H9 (cell line): ENCODE measurements at regions not wholly inside any gene's neighbourhood (a gene's known extent, or its start where the extent isn't known, plus 50 kb on each side); places are given as distances from the start of the nearest gene placed in this dataset.

Source experiments
- DNase-seq: peaks from one replicate; pipeline ENCODE4 v3.0.0-alpha.2; 2017
- H2AFZ ChIP-seq: one replicate; pipeline ENCODE4 v1.6.1; 2013; ENCODE audit warnings: mild to moderate bottlenecking, low read length, control low read depth, moderate library complexity
- H2AK5ac ChIP-seq: 2 replicates; pipeline ENCODE4 v1.6.1; 2013; ENCODE audit warnings: low read length, control low read depth, mixed read lengths; ENCODE audit not compliant: insufficient read length
- H2BK120ac ChIP-seq: one replicate; pipeline ENCODE4 v1.6.1; 2013; ENCODE audit warnings: low read depth, mild to moderate bottlenecking, low read length, control low read depth, inconsistent platforms; ENCODE audit not compliant: poor library complexity, severe bottlenecking
- H2BK12ac ChIP-seq: 2 replicates; pipeline ENCODE4 v1.6.1; 2013; ENCODE audit warnings: low read length, control low read depth, mixed read lengths, low read depth; ENCODE audit not compliant: insufficient read length
- H2BK15ac ChIP-seq: 2 replicates; pipeline ENCODE4 v1.6.1; 2013; ENCODE audit warnings: low read depth, low read length, control low read depth
- H2BK20ac ChIP-seq: one replicate; pipeline ENCODE4 v1.6.1; 2013; ENCODE audit warnings: low read depth, mild to moderate bottlenecking, low read length, control low read depth, inconsistent platforms; ENCODE audit not compliant: poor library complexity, severe bottlenecking
- H2BK5ac ChIP-seq: 2 replicates; pipeline ENCODE4 v1.6.1; 2013; ENCODE audit warnings: low read length, control low read depth, mixed read lengths; ENCODE audit not compliant: insufficient read length
- H3K14ac ChIP-seq: 2 replicates; pipeline ENCODE4 v1.6.1; 2013; ENCODE audit warnings: low read length, control low read depth; ENCODE audit not compliant: insufficient read depth
- H3K18ac ChIP-seq: 2 replicates; pipeline ENCODE4 v1.6.1; 2013; ENCODE audit warnings: low read depth, mild to moderate bottlenecking, mixed read lengths, low read length, control low read depth; ENCODE audit not compliant: insufficient read length
- H3K23ac ChIP-seq: 2 replicates; pipeline ENCODE4 v1.6.1; 2013; ENCODE audit warnings: low read length, control low read depth, mixed read lengths, low read depth; ENCODE audit not compliant: insufficient read length
- H3K23me2 ChIP-seq: 2 replicates; pipeline ENCODE4 v1.6.1; 2013; ENCODE audit warnings: low read depth, mild to moderate bottlenecking, mixed read lengths, low read length, control low read depth; ENCODE audit not compliant: insufficient read length, poor library complexity, severe bottlenecking
- H3K27ac ChIP-seq: 2 replicates; pipeline ENCODE4 v1.5.1; 2013; ENCODE audit warnings: low read length, control low read depth, mixed read lengths, low read depth; ENCODE audit not compliant: insufficient read length
- H3K27me3 ChIP-seq: 2 replicates; pipeline ENCODE4 v1.6.1; 2013; ENCODE audit warnings: low read length, control low read depth, inconsistent platforms; ENCODE audit not compliant: insufficient read depth
- H3K4ac ChIP-seq: 2 replicates; pipeline ENCODE4 v1.6.1; 2013; ENCODE audit warnings: low read depth, mild to moderate bottlenecking, control low read depth, inconsistent platforms, low read length, moderate library complexity
- H3K4me1 ChIP-seq: 2 replicates; pipeline ENCODE4 v1.6.1; 2013; ENCODE audit warnings: low read length, control low read depth, inconsistent platforms; ENCODE audit not compliant: insufficient read depth
- H3K4me2 ChIP-seq: 2 replicates; pipeline ENCODE4 v1.6.1; 2013; ENCODE audit warnings: low read length, control low read depth, mixed read lengths; ENCODE audit not compliant: insufficient read length, insufficient read depth
- H3K56ac ChIP-seq: 2 replicates; pipeline ENCODE4 v1.6.1; 2013; ENCODE audit warnings: low read depth, mild to moderate bottlenecking, mixed read lengths, low read length, control low read depth; ENCODE audit not compliant: insufficient read length
- H3K79me1 ChIP-seq: 2 replicates; pipeline ENCODE4 v1.6.1; 2013; ENCODE audit warnings: low read depth, mild to moderate bottlenecking, moderate library complexity, low read length, control low read depth, inconsistent platforms; ENCODE audit not compliant: insufficient read depth, poor library complexity, severe bottlenecking
- H3K79me2 ChIP-seq: 2 replicates; pipeline ENCODE4 v1.6.1; 2013; ENCODE audit warnings: low read length, control low read depth, inconsistent platforms; ENCODE audit not compliant: insufficient read depth
- H3K9ac ChIP-seq: 2 replicates; pipeline ENCODE4 v1.6.1; 2013; ENCODE audit warnings: low read length, control low read depth, mixed read lengths; ENCODE audit not compliant: insufficient read length; ENCODE audit errors: extremely low read depth
- H3K9me3 ChIP-seq: one replicate; pipeline ENCODE4 v1.6.1; 2013; ENCODE audit warnings: low read depth, low read length, inconsistent platforms; ENCODE audit not compliant: control insufficient read depth
- H3T11ph ChIP-seq: one replicate; pipeline ENCODE4 v1.6.1; 2013; ENCODE audit warnings: mild to moderate bottlenecking, low read length, control low read depth, inconsistent platforms
- H4K20me1 ChIP-seq: one replicate; pipeline ENCODE4 v1.6.1; 2013; ENCODE audit not compliant: control insufficient read depth, insufficient read length, insufficient read depth
- H4K5ac ChIP-seq: 2 replicates; pipeline ENCODE4 v1.6.1; 2013; ENCODE audit warnings: low read depth, mild to moderate bottlenecking, mixed read lengths, low read length, control low read depth; ENCODE audit not compliant: insufficient read length
- H4K8ac ChIP-seq: replicated peaks from 2 replicates; pipeline ENCODE4 v1.6.1; 2013; ENCODE audit warnings: low read length, control low read depth, mixed read lengths, low read depth; ENCODE audit not compliant: insufficient read length
- H4K91ac ChIP-seq: 2 replicates; pipeline ENCODE4 v1.6.1; 2013; ENCODE audit warnings: low read depth, mild to moderate bottlenecking, moderate library complexity, mixed read lengths, low read length, control low read depth; ENCODE audit not compliant: insufficient read length
- H3K27ac Mint-ChIP-seq, 3 experiments: 2 replicates in 2 of 3; 3 replicates in 1 of 3; pipeline ENCODE4 v1.8.0; 2020 to 2021; ENCODE audit warnings: mixed read lengths in 3 of 3, mild to moderate bottlenecking in 1 of 3, moderate library complexity in 1 of 3
- H3K27me3 Mint-ChIP-seq: 2 replicates; pipeline ENCODE4 v1.8.0; 2021; ENCODE audit warnings: low read depth, mild to moderate bottlenecking, moderate library complexity, mixed read lengths
- H3K36me3 Mint-ChIP-seq, 3 experiments: 2 replicates in 2 of 3; 3 replicates in 1 of 3; pipeline ENCODE4 v1.8.0; 2020 to 2021; ENCODE audit warnings: low read depth in 3 of 3, mixed read lengths in 3 of 3; ENCODE audit not compliant: insufficient read depth in 1 of 3
- H3K4me1 Mint-ChIP-seq, 2 experiments: 2 replicates each; pipeline ENCODE4 v1.8.0; 2020; ENCODE audit warnings: mixed read lengths in 2 of 2
- H3K4me3 Mint-ChIP-seq, 2 experiments: 2 replicates in 1 of 2; 3 replicates in 1 of 2; pipeline ENCODE4 v1.8.0; 2020 to 2021; ENCODE audit warnings: mild to moderate bottlenecking in 2 of 2, mixed read lengths in 2 of 2, moderate library complexity in 1 of 2
- H3K9me3 Mint-ChIP-seq, 2 experiments: 2 replicates in 1 of 2; 3 replicates in 1 of 2; pipeline ENCODE4 v1.8.0; 2020; ENCODE audit warnings: mild to moderate bottlenecking in 2 of 2, mixed read lengths in 2 of 2, moderate library complexity in 1 of 2
- CTCF ChIP-seq: fragments of 200-600 bp; sonication (generic); conservative IDR thresholded peaks from 3 replicates; pipeline ENCODE4 v1.8.0; 2021; ENCODE audit warnings: antibody characterized with exemption, mild to moderate bottlenecking
- WGBS: extraction: QIAGEN DNeasy Blood & Tissue Kit; methylation state at CpG from one replicate; pipeline ENCODE4 v1.1.7; 2013; ENCODE audit warnings: missing lambda C conversion rate, low lambda C conversion rate, mixed read lengths; ENCODE audit not compliant: insufficient read length; ENCODE audit errors: extremely low coverage; 5-methylcytosine and 5-hydroxymethylcytosine counted together

- no peak overlapping the region for H2BK12ac ChIP-seq
- no peaks in the 10 kb centered on the region for H3K23me2 ChIP-seq
- H3K9ac ChIP-seq = no peak overlapping the region
- H3K4ac ChIP-seq = no peak overlapping the region
- H3K23ac ChIP-seq = no peak overlapping the region
- H3K14ac ChIP-seq = no peak overlapping the region
- H3K9me3 ChIP-seq = no peaks in the 10 kb centered on the region
- no peak overlapping the region for H2AFZ ChIP-seq
- no peak overlapping the region for H3K27ac ChIP-seq
- no peak overlapping the region for H2AK5ac ChIP-seq
- no peak for DNase-seq
- H4K20me1 ChIP-seq = no peaks in the 10 kb centered on the region
- no peaks in the 10 kb centered on the region for H3K79me2 ChIP-seq
- no peak overlapping the region for H3K18ac ChIP-seq
- H4K91ac ChIP-seq = no peak overlapping the region
- no CpG with 5 or more reads among the region's 4 CpGs for WGBS
- H2BK15ac ChIP-seq = no peak overlapping the region
- no peak overlapping the region for H4K8ac ChIP-seq
- no peaks in the 10 kb centered on the region for H3K79me1 ChIP-seq
- Mint-ChIP-seq H3K4me3 (no peak overlapping the region), H3K36me3 (no peaks in the 10 kb centered on the region), H3K27me3 (no peaks in the 10 kb centered on the region), H3K27ac (no peak overlapping the region), H3K4me1 (peaks cover 16 to 31% of the 10 kb centered on the region in 2 experiments), H3K9me3 (no peaks in the 10 kb centered on the region)
- no peak overlapping the region for H3K4me2 ChIP-seq
- H3K27me3 ChIP-seq = no peaks in the 10 kb centered on the region
- no peak overlapping the region for H3T11ph ChIP-seq
- H2BK20ac ChIP-seq = no peak overlapping the region
- H2BK5ac ChIP-seq = no peak overlapping the region
- H3K4me1 ChIP-seq = peaks cover 12% of the 10 kb centered on the region; the same call in 1 of the 2 replicates
- H2BK120ac ChIP-seq = no peak overlapping the region
- H4K5ac ChIP-seq = no peak overlapping the region
- TF ChIP-seq CTCF = no peak
- no peak overlapping the region for H3K56ac ChIP-seq
Measured at GRCh38 chr2:5067816-5068215, 624.4 kb upstream of the SOX11 start.
